ENCODE measurements at regions not wholly inside any gene's neighbourhood (a gene's known extent, or its start where the extent isn't known, plus 50 kb on each side); places are given as distances from the start of the nearest gene placed in this dataset.

GRCh38 chr20:60454491-60454890 lies 496.3 kb downstream of the CDH26 start:
- DNase-seq = no peak

GRCh38 chr20:60455272-60455671 lies 497.0 kb downstream of the CDH26 start:
- no peak for DNase-seq

GRCh38 chr20:60459212-60459611 lies 501.0 kb downstream of the CDH26 start:
- no peak for DNase-seq

DNA sequence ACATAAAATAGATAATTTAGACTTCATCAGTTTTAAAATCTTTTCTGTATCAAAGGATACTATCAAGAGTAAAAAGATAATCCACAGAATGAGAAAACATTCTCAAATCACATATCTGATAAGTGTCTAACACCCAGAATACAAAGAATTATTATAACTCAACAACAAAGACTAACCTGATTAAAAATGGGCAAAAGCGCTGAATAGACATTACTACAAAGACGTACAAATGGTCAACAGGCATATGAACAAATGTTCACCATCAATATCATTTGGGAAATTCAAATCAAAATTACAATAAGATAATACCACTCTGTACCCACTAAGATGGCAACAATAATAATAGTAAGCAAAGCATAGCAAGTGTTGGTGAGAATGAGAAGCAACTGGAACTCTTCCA lies 503.8 kb downstream of the CDH26 start:
- no peak for DNase-seq

DNA sequence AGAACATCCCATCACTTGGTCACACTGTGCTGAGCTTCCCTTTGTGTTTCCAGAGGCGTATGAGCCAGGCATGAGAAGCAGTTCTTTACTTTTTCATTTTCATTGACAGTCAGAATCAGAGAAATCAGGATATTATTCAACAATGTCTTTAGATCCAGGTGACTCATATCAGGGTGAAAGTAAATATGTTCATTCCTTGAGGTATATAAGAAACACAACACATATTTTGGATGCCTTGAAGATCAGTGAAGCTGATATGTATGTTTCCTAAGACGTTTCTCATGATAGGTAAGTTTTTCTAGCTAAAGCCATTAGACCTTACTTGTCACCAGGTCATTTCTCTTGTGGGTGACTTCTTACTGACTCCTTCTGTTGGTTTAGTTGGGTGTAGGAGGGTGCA lies 505.6 kb downstream of the CDH26 start:
- DNase-seq = no peak

DNA sequence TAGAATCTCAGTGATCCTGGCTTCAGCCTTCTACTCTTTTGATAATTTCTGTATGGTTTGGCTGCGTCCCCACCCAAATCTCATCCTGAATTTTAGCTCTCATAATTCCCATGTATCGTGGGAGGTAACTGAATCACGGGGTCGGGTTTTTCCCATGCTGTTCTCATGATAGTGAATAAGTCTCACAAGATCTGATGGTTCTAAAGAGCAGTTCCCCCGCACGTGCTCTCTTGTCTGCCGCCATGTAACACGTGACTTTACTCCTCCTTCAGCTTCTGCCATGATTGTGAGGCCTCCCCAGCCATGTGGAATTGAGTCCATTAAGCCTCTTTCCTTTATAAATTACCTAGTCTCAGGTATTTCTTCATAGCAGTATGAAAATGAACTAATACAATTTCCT lies 507.2 kb downstream of the CDH26 start:
- DNase-seq = no peak

DNA sequence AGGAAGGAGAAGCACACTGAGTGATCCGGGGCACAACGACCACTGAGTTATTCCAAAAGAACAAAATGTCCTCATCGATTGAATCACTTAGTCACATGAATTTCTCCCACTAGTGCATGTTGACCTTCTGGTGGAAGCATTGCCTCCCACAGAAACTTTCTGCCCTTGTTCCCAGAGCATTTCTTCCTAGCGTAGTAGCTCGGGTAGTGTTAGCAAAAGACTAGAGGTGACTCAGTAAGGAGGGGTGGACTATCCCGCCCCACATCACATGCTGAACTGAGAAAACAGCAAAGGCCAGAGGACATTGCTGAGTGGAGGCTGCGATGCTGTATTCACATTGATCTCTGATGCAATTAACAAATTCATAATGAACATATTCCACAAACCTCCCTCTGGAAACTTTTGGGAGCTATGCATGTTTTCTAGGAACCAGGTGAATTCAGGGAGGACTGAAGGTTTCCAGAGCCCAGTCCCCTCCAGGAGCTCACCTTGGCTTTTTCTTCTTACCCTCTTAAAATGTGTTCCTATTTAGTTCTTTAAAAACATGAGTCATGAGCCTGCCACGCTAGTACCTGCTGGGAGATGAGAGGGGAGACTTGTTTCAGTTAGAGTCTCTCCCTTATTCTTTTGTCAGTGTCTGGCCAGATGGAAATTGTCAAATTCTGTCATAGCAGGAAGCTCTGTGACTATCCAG lies 507.9 kb downstream of the CDH26 start:
- no peak for DNase-seq

DNA sequence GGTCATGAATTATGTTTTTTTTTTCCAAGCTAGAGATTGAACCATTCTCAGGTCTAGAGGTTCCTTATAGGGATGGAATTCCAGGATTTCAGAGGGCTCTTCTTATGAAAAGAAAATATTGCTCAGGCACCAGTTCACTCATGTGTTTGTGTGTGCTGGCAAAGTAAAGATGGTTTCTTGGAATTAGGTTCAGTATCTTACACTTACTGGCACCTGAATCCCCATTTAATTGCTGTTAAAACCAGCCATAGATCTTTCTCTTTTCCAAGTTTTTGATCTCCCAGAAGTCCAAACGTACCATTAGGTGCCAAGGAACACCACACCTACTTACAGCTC lies 508.4 kb downstream of the CDH26 start:
- no peak for DNase-seq

DNA sequence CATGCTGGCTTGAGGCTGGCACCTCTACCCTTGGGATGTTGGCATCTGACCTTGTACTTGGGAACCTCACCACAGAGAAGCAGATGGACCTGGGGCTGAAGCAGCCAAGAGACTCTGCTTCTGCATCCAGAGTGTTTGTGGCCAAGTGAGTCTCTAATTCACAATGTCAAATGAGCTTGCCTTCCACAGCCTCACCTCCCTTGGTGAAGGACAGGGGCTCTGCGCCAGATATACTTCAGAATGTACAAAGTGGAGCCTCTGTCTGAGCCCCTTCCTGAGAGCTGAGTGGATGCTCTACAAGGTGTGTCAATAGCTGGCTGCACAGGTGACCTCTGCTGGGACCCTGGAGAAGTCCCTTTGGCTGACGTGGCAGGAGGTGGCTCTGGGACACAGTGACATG lies 508.9 kb downstream of the CDH26 start:
- no peak for DNase-seq

DNA sequence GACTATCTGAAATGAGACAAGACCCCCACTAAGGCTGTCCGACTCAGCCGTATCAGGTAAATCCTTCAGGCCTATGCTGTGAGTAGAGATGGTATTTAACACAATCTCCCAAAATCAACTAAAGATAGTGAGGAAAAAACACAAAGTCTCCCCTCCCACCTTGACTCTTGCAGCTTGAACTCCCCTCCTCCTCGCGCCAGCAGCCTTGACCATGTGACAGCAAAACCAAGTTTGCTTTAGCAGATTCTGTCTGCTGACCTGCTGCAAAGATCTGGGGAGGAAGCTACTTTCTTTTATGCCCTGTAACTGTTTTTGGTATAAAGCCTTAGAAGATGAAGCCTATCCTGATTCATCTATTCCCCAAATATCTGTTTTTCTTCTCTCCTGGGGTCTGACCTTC lies 509.5 kb downstream of the CDH26 start:
- DNase-seq = no peak

DNA sequence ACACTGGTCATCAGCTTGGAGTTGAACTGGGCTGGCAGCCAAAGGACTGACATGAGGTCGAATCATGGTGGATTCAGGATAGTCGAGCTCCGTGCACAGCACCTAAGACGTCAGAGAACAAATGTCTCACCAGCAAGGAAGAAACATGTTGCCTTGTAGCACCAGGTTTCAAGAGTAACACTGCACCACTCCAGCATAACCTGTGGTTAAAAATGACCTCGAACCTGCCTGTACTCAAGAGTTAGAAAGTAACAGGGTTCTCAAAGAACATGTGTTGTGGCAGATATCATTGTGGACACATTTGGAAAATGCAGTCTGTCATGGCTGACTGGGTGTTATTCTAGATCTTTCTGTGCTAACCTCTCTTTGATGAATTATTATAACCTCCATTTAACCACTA lies 511.6 kb downstream of the CDH26 start:
- DNase-seq = no peak

DNA sequence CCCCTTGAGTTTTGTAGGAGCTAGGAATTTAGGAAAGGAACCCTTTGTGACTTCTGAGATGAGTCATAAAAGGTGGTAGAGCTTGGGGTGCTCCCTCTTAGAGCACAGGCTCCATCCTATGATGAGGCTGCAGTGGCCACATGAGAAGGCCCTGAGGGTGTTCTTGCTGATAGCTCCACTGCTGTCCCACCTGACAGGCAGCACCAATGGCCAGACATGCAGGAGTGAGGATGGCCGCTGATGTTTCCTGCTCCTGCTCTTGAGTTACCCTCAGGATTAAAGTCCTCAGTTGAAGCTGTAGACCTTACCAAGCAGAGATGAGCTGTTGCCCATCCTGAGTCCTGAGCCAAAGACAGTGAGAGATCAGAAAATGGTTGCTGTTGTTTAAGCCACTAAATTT lies 512.1 kb downstream of the CDH26 start:
- no peak for DNase-seq

DNA sequence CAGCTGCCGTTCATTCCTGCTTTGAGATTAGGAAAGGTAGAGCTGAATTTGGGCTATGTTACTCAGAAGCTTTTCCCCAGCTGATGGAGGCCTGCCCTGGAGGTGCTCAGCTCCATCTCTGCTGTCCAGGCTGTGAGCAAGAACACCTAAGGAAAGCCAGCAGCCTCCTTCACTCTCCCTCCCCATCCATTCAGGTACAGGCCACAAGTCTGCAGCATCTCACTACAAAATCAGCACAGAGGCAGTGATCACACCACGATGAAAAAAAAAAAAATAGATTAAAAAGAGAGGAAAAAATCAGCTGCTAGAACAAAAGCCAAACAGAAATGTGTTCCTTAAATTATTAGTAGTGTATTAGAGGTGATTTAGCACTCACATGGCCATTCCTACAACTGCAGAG lies 515.0 kb downstream of the CDH26 start:
- DNase-seq = no peak

GRCh38 chr20:60474385-60474910 lies 516.2 kb downstream of the CDH26 start:
- no peak for DNase-seq

DNA sequence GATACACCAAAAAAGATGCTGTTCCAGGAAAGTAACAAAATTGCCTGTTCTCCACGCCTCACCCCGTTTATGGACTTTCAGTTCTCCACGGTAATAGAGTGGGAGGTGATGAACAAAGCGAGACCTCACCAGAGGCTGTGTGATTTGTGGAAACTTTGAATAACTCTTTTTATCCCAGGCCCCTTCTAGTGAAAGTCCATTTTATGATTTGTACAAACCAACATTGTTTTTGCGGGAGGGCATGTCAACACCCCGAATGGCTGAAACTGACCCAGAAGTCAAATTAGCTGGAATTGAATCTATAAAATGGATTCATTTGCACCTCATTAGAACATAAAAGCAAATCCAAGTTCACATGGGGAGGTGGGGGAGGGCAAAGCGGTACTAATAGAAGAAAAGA lies 517.8 kb downstream of the CDH26 start:
- no peak for DNase-seq

DNA sequence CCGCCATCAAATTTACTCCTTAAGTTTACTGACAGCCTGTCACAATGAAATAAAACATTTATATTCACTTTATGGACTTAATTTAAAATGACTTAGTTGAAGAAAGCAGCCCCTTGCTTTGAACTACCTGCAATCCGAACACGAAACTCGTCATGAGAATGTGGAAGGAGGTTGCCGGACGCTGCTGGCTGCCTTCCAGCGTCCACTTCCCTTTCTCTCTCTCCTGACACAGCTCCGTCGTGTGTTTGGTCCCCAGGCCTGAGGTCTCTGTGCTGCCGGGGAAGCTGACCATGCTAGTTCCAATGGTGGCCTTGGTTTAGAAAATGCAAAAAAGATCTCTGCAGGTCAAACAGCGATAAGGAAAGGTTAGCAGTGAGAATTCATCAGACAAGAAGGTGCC lies 519.7 kb downstream of the CDH26 start:
- DNase-seq = no peak

DNA sequence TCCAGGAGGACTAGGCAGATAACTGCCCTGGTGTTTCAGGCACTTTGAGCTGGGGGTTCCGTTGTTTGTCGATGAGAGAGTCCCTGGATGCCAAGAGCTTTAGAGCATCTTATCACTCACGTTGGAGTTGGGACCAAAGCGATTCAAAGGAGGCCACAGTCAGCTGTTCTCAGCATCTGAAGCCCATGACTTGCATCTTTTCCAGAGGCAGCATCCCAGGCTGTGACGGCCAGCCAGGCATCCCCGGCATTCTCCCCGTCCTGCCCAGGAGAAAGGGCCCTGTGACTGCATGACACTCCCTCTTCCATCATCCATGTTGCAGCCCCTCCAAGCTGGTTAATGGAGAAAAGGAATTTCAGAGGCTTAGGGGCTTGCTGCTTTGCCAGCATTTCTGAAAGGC lies 520.3 kb downstream of the CDH26 start:
- DNase-seq = no peak

DNA sequence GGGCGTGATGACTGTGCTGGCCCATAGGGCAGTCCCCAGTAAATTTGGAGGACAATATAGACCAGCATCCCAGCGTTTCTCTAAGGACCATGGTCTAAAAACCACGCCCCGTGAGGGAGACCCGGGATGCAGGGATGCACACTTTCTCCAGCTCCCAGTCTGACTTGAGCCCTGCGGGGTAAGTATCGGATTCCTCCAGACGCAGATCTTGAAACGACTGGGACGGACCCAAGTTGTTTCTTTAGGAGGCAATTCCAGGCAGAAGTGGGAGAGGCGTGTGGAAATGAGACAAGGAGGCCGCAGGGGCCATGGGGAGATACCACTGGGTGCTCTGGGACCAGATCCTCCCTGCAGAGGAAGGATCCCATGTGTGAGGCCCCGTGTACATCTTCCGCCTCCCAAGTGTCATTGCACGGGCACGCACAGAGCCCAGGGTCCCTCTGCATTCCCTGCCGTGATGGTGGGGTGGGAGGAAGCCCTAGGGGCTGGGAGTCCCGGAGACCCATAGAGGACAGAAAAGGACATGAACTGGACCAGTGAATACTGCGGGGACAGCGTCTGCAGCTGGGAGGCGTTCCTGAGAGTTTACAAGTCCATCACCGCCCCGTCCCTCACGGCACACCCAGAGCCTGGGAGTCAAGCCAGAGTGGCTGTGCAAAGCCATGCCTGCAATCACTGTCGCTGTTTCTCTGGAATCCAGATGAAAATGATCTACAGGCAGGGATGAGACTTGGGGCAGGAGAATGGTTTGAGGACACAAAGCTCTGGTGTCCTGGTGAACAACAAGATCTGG lies 522.9 kb downstream of the CDH26 start:
- no peak for DNase-seq

DNA sequence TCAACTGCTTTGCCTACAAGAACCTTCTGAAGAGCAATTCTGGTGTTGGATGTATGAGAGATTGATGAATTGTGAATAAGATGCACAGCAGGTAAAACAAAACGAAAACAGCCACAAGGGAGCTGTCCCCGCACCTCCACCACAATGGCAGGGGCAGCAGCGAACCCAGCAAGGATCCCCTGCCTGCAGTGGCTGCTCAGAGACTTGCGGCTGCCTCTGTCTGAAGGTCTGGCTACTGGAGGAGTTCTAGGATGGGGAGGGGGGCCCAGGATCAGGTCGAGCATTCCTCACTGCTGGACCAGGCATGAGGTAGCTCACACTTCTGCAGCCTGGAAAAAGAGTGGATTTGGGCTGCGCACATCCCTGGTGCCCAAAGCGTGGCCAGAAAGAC lies 523.5 kb downstream of the CDH26 start:
- DNase-seq = no peak

GRCh38 chr20:60482221-60483008 lies 524.2 kb downstream of the CDH26 start:
- DNase-seq = no peak

GRCh38 chr20:60483371-60483770 lies 525.1 kb downstream of the CDH26 start:
- no peak for DNase-seq

DNA sequence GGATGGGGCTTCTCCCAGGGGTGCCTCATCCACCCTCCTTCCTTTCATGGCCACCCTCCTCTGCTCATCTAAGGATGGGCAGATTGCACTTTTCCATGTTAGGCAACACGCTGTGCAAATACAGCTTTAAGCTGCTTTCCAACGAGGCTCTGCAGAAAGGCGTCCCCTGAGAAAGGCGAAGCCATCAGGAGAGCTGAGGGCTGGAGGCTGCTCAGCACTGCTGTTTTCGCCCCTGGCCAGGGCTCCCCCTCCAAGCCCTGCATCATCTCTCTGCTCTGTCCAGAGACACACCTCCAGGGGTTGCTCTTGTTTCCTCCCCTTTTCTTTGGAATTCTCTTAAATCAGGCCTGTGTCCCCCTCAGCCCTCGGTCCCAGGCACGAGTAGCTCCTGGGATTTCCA lies 526.1 kb downstream of the CDH26 start:
- DNase-seq = no peak

GRCh38 chr20:60485012-60485760 lies 527.0 kb downstream of the CDH26 start:
- DNase-seq = no peak
